Neural progenitor cell (in vitro differentiated cells): ENCODE measurements at regions not wholly inside any gene's neighbourhood (a gene's known extent, or its start where the extent isn't known, plus 50 kb on each side); places are given as distances from the start of the nearest gene placed in this dataset.

Experiments
- CTCF ChIP-seq: fragments of 200-600 bp; sonication (generic); IDR thresholded peaks from 2 replicates; pipeline ENCODE4 v1.5.1; 2017; ENCODE audit warnings: antibody characterized with exemption, mild to moderate bottlenecking
- EZH2 ChIP-seq: fragments of 200-600 bp; sonication (generic); IDR thresholded peaks from 2 replicates; pipeline ENCODE4 v1.6.1; 2017; ENCODE audit warnings: antibody characterized with exemption, mild to moderate bottlenecking, moderate library complexity
- EZH2phosphoT487 ChIP-seq: fragments of 200-600 bp; sonication (generic); IDR thresholded peaks from 2 replicates; pipeline ENCODE4 v1.6.1; 2017; ENCODE audit warnings: antibody characterized with exemption

DNA sequence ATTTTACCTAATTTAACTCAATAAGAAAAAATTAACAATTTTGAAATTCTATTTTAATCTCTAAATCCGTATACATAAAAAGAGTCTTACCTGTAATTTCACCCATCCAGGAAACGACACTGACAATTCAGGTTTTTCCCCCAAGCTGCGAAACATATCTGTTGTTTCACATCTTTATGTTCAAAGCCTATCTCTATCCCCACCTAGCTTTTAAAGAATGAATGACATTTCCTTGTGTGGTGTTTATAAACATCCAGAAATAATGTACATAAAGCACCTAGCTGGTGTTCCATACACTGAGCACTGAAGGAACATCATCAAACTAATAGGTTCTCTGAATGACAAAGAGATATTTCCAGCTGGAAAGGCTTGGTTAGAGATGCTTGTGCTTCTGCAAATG is 867.8 kb downstream of the SQOR start:
- TF ChIP-seq CTCF (peak; percentile 46), EZH2phosphoT487 (no peak), EZH2 (no peak)
